ENCODE measurements at regions not wholly inside any gene's neighbourhood (a gene's known extent, or its start where the extent isn't known, plus 50 kb on each side); places are given as distances from the start of the nearest gene placed in this dataset.
A peak's percentile ranks its signal among the peaks of the same experiment; 100 is the strongest.

GRCh38 chr18:41713969-41714825 lies 240.8 kb upstream of the PIK3C3 start:
- H3K4me3 ChIP-seq (replicated peaks in 1 of 2; ENCODE audit: low read depth in 2 of 2, low read length in 2 of 2) = no peak overlapping the region
- no peak for DNase-seq (ENCODE audit: low read depth in 2 of 2)
- TF ChIP-seq CTCF (IDR thresholded peaks at IDR 0.05; ENCODE audit: low read depth, low read length) = no peak

- no peak overlapping the region for H3K4me3 ChIP-seq (replicated peaks in 1 of 2; ENCODE audit: low read depth in 2 of 2, low read length in 2 of 2)
- no peak for TF ChIP-seq CTCF (IDR thresholded peaks at IDR 0.05; ENCODE audit: low read depth, low read length)
- DNase-seq (ENCODE audit: low read depth in 2 of 2) = no peak
These were observed 248.7 kb upstream of the PIK3C3 start for GRCh38 chr18:41706301-41706700.

- H3K4me3 ChIP-seq (replicated peaks in 1 of 2; ENCODE audit: low read depth in 2 of 2, low read length in 2 of 2) = no peak overlapping the region
- DNase-seq (ENCODE audit: low read depth in 2 of 2) = peak; percentile 8 to 42
- no peak for TF ChIP-seq CTCF (IDR thresholded peaks at IDR 0.05; ENCODE audit: low read depth, low read length)
These were observed 251.1 kb upstream of the PIK3C3 start for GRCh38 chr18:41703744-41704530.

- H3K4me3 ChIP-seq (replicated peaks in 1 of 2; ENCODE audit: low read depth in 2 of 2, low read length in 2 of 2) = no peak overlapping the region
- no peak for DNase-seq (ENCODE audit: low read depth in 2 of 2)
- no peak for TF ChIP-seq CTCF (IDR thresholded peaks at IDR 0.05; ENCODE audit: low read depth, low read length)
These were observed 254.6 kb upstream of the PIK3C3 start for GRCh38 chr18:41700416-41700815.

- DNase-seq (ENCODE audit: low read depth in 2 of 2) = no peak
- no peak for TF ChIP-seq CTCF (IDR thresholded peaks at IDR 0.05; ENCODE audit: low read depth, low read length)
- no peak overlapping the region for H3K4me3 ChIP-seq (replicated peaks in 1 of 2; ENCODE audit: low read depth in 2 of 2, low read length in 2 of 2)
These were observed 259.6 kb upstream of the PIK3C3 start for GRCh38 chr18:41695441-41695840.

GRCh38 chr18:41693008-41693407 lies 262.0 kb upstream of the PIK3C3 start:
- no peak for TF ChIP-seq CTCF (IDR thresholded peaks at IDR 0.05; ENCODE audit: low read depth, low read length)
- H3K4me3 ChIP-seq (replicated peaks in 1 of 2; ENCODE audit: low read depth in 2 of 2, low read length in 2 of 2) = no peak overlapping the region
- no peak for DNase-seq (ENCODE audit: low read depth in 2 of 2)
